Uterus (tissue), 2 donors: ENCODE measurements at regions not wholly inside any gene's neighbourhood (a gene's known extent, or its start where the extent isn't known, plus 50 kb on each side); places are given as distances from the start of the nearest gene placed in this dataset.

Experiments
- POLR2A ChIP-seq, 2 donors: fragments of 450-650 bp; IDR thresholded peaks; one replicate each; pipeline ENCODE4 v1.6.1; 2016; ENCODE audit warnings: antibody characterized with exemption in 2 of 2, mild to moderate bottlenecking in 1 of 2, moderate library complexity in 1 of 2
- TF ChIP-seq, protein P1 (sequence below), 4 experiments: fragments of 200-600 bp in 2 of 4; fragments of 450-650 bp in 2 of 4; sonication (generic) in 2 of 4; IDR thresholded peaks; one replicate each; pipeline ENCODE4 v1.5.1; 2016 to 2019; ENCODE audit warnings: antibody characterized with exemption in 4 of 4, mild to moderate bottlenecking in 2 of 4, moderate library complexity in 1 of 4

DNA sequence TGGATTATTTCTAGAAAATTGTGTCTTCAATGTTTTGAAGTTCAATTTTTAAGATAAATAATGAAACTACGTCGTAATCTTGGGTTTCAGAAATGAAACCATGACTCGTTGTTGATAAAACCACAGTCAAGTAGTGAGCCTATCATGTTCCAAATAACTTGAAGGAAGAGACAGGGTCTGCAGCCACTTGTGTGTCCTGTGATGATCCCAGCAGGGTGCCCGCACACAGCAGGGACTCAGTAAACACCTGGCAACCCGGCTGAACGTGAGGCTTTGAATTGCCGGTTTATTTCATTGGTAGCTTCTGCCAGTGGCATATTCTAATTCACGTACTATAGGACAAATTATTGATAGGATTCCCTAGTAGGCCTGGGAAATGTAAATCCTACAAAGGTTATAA is 679.6 kb downstream of the IRX1 start:
- no peak for TF ChIP-seq POLR2A (IDR thresholded peaks at IDR 0.05)
- TF ChIP-seq, protein P1, sequence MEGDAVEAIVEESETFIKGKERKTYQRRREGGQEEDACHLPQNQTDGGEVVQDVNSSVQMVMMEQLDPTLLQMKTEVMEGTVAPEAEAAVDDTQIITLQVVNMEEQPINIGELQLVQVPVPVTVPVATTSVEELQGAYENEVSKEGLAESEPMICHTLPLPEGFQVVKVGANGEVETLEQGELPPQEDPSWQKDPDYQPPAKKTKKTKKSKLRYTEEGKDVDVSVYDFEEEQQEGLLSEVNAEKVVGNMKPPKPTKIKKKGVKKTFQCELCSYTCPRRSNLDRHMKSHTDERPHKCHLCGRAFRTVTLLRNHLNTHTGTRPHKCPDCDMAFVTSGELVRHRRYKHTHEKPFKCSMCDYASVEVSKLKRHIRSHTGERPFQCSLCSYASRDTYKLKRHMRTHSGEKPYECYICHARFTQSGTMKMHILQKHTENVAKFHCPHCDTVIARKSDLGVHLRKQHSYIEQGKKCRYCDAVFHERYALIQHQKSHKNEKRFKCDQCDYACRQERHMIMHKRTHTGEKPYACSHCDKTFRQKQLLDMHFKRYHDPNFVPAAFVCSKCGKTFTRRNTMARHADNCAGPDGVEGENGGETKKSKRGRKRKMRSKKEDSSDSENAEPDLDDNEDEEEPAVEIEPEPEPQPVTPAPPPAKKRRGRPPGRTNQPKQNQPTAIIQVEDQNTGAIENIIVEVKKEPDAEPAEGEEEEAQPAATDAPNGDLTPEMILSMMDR (IDR thresholded peaks at IDR 0.05): no peak
